GM12891 (cell line): ENCODE measurements at regions not wholly inside any gene's neighbourhood (a gene's known extent, or its start where the extent isn't known, plus 50 kb on each side); places are given as distances from the start of the nearest gene placed in this dataset.

Experiments used
- PAX5 ChIP-seq: IDR thresholded peaks from 2 replicates; pipeline ENCODE4 v1.6.1; 2011; ENCODE audit warnings: low read length, moderate library complexity, mild to moderate bottlenecking; ENCODE audit not compliant: insufficient read depth, severe bottlenecking
- POLR2A ChIP-seq: IDR thresholded peaks from 2 replicates; pipeline ENCODE4 v1.6.1; 2011; ENCODE audit warnings: low read depth, low read length, control low read depth
- POLR2AphosphoS5 ChIP-seq: IDR thresholded peaks from 2 replicates; pipeline ENCODE4 v1.6.1; 2011; ENCODE audit warnings: low read depth, low read length, control low read depth
- POU2F2 ChIP-seq: IDR thresholded peaks from 2 replicates; pipeline ENCODE4 v1.6.1; 2011; ENCODE audit warnings: low read depth, mild to moderate bottlenecking, control low read depth, low read length, moderate library complexity
- SPI1 ChIP-seq: IDR thresholded peaks from 2 replicates; pipeline ENCODE4 v1.6.1; 2011; ENCODE audit warnings: low read depth, low read length, control low read depth
- TAF1 ChIP-seq: IDR thresholded peaks from 2 replicates; pipeline ENCODE4 v1.6.1; 2011; ENCODE audit warnings: low read depth, low read length, control low read depth

GRCh38 chr7:84786073-84786472 lies 400.8 kb downstream of the SEMA3D start:
- TF ChIP-seq POLR2A: no peak
- TF ChIP-seq POLR2AphosphoS5: no peak
- no peak for TF ChIP-seq TAF1
- TF ChIP-seq SPI1: no peak
- no peak for TF ChIP-seq PAX5
- TF ChIP-seq POU2F2: no peak
